Neural cell (in vitro differentiated cells): ENCODE measurements at regions not wholly inside any gene's neighbourhood (a gene's known extent, or its start where the extent isn't known, plus 50 kb on each side); places are given as distances from the start of the nearest gene placed in this dataset.

Source experiments
- H2AFZ ChIP-seq: fragments of 200-600, 300-800 bp; sonication (generic), shearing (Covaris generic); 2 replicates; pipeline ENCODE4 v1.6.0; 2014; ENCODE audit warnings: low read depth, mild to moderate bottlenecking, antibody characterized with exemption, low read length, moderate library complexity
- H3F3A ChIP-seq: fragments of 200-600 bp; shearing (Covaris generic); 2 replicates; pipeline ENCODE4 v1.6.1; 2016; ENCODE audit warnings: mild to moderate bottlenecking, moderate library complexity, mixed read lengths, antibody characterized with exemption, low read length; ENCODE audit not compliant: insufficient read depth, poor library complexity, severe bottlenecking
- H3K27ac ChIP-seq: fragments of 200-600, 300-800 bp; sonication (generic), shearing (Covaris generic); 2 replicates; pipeline ENCODE4 v1.5.1; 2014; ENCODE audit warnings: mild to moderate bottlenecking, low read length, moderate library complexity
- H3K27me3 ChIP-seq: fragments of 300-800, 200-600 bp; sonication (generic), shearing (Covaris generic); 2 replicates; pipeline ENCODE4 v1.6.0; 2014; ENCODE audit warnings: mild to moderate bottlenecking, low read depth, low read length, moderate library complexity; ENCODE audit not compliant: insufficient read depth
- H3K36me3 ChIP-seq: fragments of 300-800, 200-600 bp; sonication (generic), shearing (Covaris generic); 2 replicates; pipeline ENCODE4 v1.5.1; 2014; ENCODE audit warnings: mild to moderate bottlenecking, antibody characterized with exemption, low read length, moderate library complexity; ENCODE audit not compliant: insufficient read depth
- H3K4me2 ChIP-seq: fragments of 300-800, 200-600 bp; sonication (generic), shearing (Covaris generic); 2 replicates; pipeline ENCODE4 v1.6.0; 2014; ENCODE audit warnings: mild to moderate bottlenecking, low read length
- H3K4me3 ChIP-seq: fragments of 300-800, 200-600 bp; sonication (generic), shearing (Covaris generic); 2 replicates; pipeline ENCODE4 v1.5.1; 2014; ENCODE audit warnings: mild to moderate bottlenecking, low read length, moderate library complexity
- H3K79me2 ChIP-seq: fragments of 200-600 bp; shearing (Covaris generic); replicated peaks from 2 replicates; pipeline ENCODE4 v1.6.0; 2014; ENCODE audit warnings: mild to moderate bottlenecking, low read length, moderate library complexity; ENCODE audit not compliant: insufficient read depth
- H3K9ac ChIP-seq: fragments of 300-800, 200-600 bp; sonication (generic), shearing (Covaris generic); 2 replicates; pipeline ENCODE4 v1.6.1; 2016; ENCODE audit warnings: mild to moderate bottlenecking, low read length, mixed read lengths
- H3K9me2 ChIP-seq: fragments of 200-600 bp; shearing (Covaris generic); 2 replicates; pipeline ENCODE4 v1.6.1; 2016; ENCODE audit warnings: mild to moderate bottlenecking, low read length, mixed read lengths; ENCODE audit not compliant: insufficient read depth
- H3K9me3 ChIP-seq: fragments of 200-600, 300-800 bp; sonication (generic), shearing (Covaris generic); 2 replicates; pipeline ENCODE4 v1.6.1; 2016; ENCODE audit warnings: mild to moderate bottlenecking, mixed run types, low read length, moderate library complexity, mixed read lengths
- H4K20me1 ChIP-seq: fragments of 200-600 bp; shearing (Covaris generic); 2 replicates; pipeline ENCODE4 v1.6.1; 2016; ENCODE audit warnings: mild to moderate bottlenecking, mixed run types; ENCODE audit not compliant: insufficient read depth
- EP300 ChIP-seq: fragments of 450-650 bp; conservative IDR thresholded peaks from 2 replicates; pipeline ENCODE4 v1.6.1; 2014; ENCODE audit warnings: antibody characterized with exemption, mild to moderate bottlenecking, moderate library complexity; ENCODE audit not compliant: poor library complexity, severe bottlenecking
- EZH2 ChIP-seq: fragments of 200-600, 300-800 bp; shearing (Covaris generic), sonication (generic); IDR thresholded peaks from 2 replicates; pipeline ENCODE4 v1.6.1; 2014; ENCODE audit warnings: antibody characterized with exemption, low read length, borderline replicate concordance, mild to moderate bottlenecking; ENCODE audit not compliant: insufficient read depth, poor library complexity, severe bottlenecking
- MXI1 ChIP-seq: fragments of 450-650 bp; conservative IDR thresholded peaks from 2 replicates; pipeline ENCODE4 v1.6.1; 2014; ENCODE audit warnings: antibody characterized with exemption, mild to moderate bottlenecking; ENCODE audit not compliant: poor library complexity, severe bottlenecking
- POLR2AphosphoS5 ChIP-seq: IDR thresholded peaks from 2 replicates; pipeline ENCODE4 v1.6.1; 2012
- RAD21 ChIP-seq: fragments of 450-650 bp; conservative IDR thresholded peaks from 2 replicates; pipeline ENCODE4 v1.6.1; 2014; ENCODE audit warnings: antibody characterized with exemption, mild to moderate bottlenecking, moderate library complexity
- SMC3 ChIP-seq: fragments of 450-650 bp; conservative IDR thresholded peaks from 2 replicates; pipeline ENCODE4 v1.6.1; 2014; ENCODE audit warnings: antibody characterized with exemption, mild to moderate bottlenecking, moderate library complexity; ENCODE audit not compliant: poor library complexity
- TAF1 ChIP-seq: IDR thresholded peaks from 2 replicates; pipeline ENCODE4 v1.6.1; 2012; ENCODE audit warnings: low read depth
- TF ChIP-seq, protein P1 (sequence below): fragments of 450-650 bp; IDR thresholded peaks from 2 replicates; pipeline ENCODE4 v1.5.1; 2014; ENCODE audit warnings: antibody characterized with exemption, mild to moderate bottlenecking, moderate library complexity; ENCODE audit not compliant: poor library complexity, severe bottlenecking
- TF ChIP-seq, protein P2 (sequence below): IDR thresholded peaks from 2 replicates; pipeline ENCODE4 v1.6.1; 2012; ENCODE audit warnings: borderline replicate concordance

DNA sequence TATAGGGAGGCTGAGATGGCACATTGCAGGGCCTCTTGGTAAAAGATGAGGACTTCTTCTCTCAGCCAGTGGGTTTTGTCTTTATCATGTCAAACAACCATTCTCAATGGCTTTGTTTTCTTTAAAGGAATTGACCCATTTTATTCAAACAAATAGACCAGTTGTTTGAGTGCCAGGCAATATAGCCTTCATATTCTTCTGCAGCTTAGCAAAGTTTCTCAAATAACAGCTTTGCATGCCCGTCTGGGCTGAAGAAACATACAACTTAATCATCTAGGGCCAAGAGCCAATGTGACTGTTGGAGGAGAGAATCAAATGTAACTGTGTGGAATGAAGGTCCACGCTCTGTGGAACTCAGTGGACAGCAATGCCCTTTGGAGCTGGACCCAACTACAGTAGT is 57.4 kb upstream of the ADRA1B start:
- Histone ChIP-seq H3K79me2 (no peaks in the 10 kb centered on the region), H4K20me1 (no peaks in the 10 kb centered on the region), H3K27me3 (no peaks in the 10 kb centered on the region)

DNA sequence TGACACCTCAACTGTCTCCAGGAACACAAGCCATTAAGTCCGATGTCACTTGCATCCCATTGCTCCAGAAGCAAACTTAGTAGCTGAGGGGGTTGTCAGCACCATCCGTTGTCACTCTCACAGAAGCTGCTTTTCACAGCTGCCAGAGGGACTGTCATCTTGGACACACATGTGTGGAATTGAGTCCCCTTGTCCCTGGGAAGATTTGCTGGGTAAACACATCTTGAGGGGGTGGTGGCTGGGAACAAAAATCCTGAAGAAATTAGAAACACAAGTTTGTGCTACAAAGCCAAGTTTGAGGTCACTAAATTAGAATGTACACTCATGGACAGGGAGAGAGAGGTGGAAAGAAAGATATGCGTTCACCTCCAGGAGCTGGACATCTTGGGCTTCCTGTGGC is 55.2 kb upstream of the ADRA1B start:
- Histone ChIP-seq H3F3A (no peaks in the 10 kb centered on the region), H3K27ac (no peak overlapping the region), H3K36me3 (no peaks in the 10 kb centered on the region), H2AFZ (no peak overlapping the region), H3K79me2 (no peaks in the 10 kb centered on the region), H3K9me2 (no peaks in the 10 kb centered on the region), H3K9me3 (no peaks in the 10 kb centered on the region), H3K9ac (no peak overlapping the region), H3K4me2 (no peak overlapping the region), H3K27me3 (no peaks in the 10 kb centered on the region), H3K4me3 (no peak overlapping the region), H4K20me1 (no peaks in the 10 kb centered on the region)
- no peak for TF ChIP-seq SMC3
- no peak for TF ChIP-seq MXI1
- TF ChIP-seq, protein P1, sequence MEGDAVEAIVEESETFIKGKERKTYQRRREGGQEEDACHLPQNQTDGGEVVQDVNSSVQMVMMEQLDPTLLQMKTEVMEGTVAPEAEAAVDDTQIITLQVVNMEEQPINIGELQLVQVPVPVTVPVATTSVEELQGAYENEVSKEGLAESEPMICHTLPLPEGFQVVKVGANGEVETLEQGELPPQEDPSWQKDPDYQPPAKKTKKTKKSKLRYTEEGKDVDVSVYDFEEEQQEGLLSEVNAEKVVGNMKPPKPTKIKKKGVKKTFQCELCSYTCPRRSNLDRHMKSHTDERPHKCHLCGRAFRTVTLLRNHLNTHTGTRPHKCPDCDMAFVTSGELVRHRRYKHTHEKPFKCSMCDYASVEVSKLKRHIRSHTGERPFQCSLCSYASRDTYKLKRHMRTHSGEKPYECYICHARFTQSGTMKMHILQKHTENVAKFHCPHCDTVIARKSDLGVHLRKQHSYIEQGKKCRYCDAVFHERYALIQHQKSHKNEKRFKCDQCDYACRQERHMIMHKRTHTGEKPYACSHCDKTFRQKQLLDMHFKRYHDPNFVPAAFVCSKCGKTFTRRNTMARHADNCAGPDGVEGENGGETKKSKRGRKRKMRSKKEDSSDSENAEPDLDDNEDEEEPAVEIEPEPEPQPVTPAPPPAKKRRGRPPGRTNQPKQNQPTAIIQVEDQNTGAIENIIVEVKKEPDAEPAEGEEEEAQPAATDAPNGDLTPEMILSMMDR = no peak
- no peak for TF ChIP-seq EP300

More for the DNA sequence above, 57.4 kb upstream of the ADRA1B start:
- Histone ChIP-seq H3K9ac (no peak overlapping the region), H2AFZ (no peak overlapping the region), H3K4me3 (no peak overlapping the region), H3K9me2 (no peaks in the 10 kb centered on the region), H3K36me3 (no peaks in the 10 kb centered on the region), H3K4me2 (no peak overlapping the region), H3K9me3 (no peaks in the 10 kb centered on the region), H3F3A (no peaks in the 10 kb centered on the region), H3K27ac (no peak overlapping the region)
- no peak for TF ChIP-seq TAF1
- no peak for TF ChIP-seq SMC3
- TF ChIP-seq, protein P1 = no peak

DNA sequence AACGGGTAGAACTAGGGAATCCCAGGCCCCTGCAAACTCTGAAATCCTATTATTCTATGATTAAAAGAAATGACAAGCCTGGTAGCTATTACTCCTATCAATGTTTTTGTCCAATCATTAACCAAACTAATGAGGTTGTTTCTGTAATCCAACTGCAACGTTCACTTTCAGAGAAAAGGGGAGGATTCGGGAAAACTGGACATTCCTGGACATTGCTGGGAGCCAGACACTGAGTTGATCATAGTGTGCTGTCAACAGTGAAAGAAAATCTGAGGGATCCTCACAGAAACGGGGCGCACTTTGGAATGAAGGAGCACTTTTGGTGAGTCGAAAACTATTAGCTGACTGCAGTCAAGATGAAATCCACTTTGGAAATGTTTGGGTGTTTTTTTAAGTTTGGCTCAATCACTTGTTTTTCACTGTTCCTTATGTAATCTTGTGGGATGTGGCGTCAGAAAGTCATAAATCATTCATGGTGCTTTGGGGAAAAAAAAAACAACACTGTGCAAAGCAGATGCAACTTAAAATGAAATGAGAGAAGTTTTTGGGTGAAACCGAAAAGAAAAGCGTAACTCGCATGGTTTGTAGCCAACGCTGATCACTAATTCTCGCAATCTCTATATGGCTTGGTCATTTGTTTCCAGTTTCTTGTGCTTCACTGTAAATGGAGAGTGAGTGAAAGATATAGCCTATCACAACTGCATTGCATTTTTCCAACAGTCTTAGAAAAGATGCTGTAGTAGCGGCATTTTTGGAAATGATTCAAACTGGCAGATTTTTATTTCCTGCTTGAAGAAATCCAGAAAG is 51.2 kb upstream of the ADRA1B start:
- Histone ChIP-seq H3K79me2 (no peaks in the 10 kb centered on the region), H3F3A (no peaks in the 10 kb centered on the region), H3K27ac (no peak overlapping the region), H3K9ac (no peak overlapping the region), H3K9me2 (no peaks in the 10 kb centered on the region), H2AFZ (no peak overlapping the region), H3K27me3 (no peaks in the 10 kb centered on the region), H3K4me3 (no peak overlapping the region), H3K36me3 (no peaks in the 10 kb centered on the region), H3K9me3 (no peaks in the 10 kb centered on the region), H4K20me1 (no peaks in the 10 kb centered on the region), H3K4me2 (no peak overlapping the region)
- TF ChIP-seq, protein P1 = no peak
- no peak for TF ChIP-seq POLR2AphosphoS5
- TF ChIP-seq SMC3 = no peak
- TF ChIP-seq EZH2 = no peak
- no peak for TF ChIP-seq TAF1
- TF ChIP-seq RAD21 = no peak
- TF ChIP-seq, protein P2, sequence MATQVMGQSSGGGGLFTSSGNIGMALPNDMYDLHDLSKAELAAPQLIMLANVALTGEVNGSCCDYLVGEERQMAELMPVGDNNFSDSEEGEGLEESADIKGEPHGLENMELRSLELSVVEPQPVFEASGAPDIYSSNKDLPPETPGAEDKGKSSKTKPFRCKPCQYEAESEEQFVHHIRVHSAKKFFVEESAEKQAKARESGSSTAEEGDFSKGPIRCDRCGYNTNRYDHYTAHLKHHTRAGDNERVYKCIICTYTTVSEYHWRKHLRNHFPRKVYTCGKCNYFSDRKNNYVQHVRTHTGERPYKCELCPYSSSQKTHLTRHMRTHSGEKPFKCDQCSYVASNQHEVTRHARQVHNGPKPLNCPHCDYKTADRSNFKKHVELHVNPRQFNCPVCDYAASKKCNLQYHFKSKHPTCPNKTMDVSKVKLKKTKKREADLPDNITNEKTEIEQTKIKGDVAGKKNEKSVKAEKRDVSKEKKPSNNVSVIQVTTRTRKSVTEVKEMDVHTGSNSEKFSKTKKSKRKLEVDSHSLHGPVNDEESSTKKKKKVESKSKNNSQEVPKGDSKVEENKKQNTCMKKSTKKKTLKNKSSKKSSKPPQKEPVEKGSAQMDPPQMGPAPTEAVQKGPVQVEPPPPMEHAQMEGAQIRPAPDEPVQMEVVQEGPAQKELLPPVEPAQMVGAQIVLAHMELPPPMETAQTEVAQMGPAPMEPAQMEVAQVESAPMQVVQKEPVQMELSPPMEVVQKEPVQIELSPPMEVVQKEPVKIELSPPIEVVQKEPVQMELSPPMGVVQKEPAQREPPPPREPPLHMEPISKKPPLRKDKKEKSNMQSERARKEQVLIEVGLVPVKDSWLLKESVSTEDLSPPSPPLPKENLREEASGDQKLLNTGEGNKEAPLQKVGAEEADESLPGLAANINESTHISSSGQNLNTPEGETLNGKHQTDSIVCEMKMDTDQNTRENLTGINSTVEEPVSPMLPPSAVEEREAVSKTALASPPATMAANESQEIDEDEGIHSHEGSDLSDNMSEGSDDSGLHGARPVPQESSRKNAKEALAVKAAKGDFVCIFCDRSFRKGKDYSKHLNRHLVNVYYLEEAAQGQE = no peak
- no peak for TF ChIP-seq EP300
- TF ChIP-seq MXI1 = no peak
